Prostate gland (tissue), 2 donors: ENCODE measurements at regions not wholly inside any gene's neighbourhood (a gene's known extent, or its start where the extent isn't known, plus 50 kb on each side); places are given as distances from the start of the nearest gene placed in this dataset.

ENCODE experiments used
- POLR2A ChIP-seq: fragments of 450-650 bp; IDR thresholded peaks from one replicate; pipeline ENCODE4 v1.6.1; 2016; ENCODE audit warnings: antibody characterized with exemption, mild to moderate bottlenecking
- POLR2AphosphoS5 ChIP-seq: sonication (generic); formaldehyde crosslinking; IDR thresholded peaks from one replicate; pipeline ENCODE4 v1.6.1; 2017; ENCODE audit warnings: antibody characterized with exemption
- TF ChIP-seq, protein P1 (sequence below), 4 experiments: fragments of 200-600 bp in 2 of 4; fragments of 450-650 bp in 2 of 4; sonication (generic) in 2 of 4; IDR thresholded peaks; 1 replicate in 3 of 4; 2 replicates in 1 of 4; pipeline ENCODE4 v1.5.1; 2016 to 2019; ENCODE audit warnings: antibody characterized with exemption in 4 of 4, mild to moderate bottlenecking in 2 of 4, moderate library complexity in 2 of 4

DNA sequence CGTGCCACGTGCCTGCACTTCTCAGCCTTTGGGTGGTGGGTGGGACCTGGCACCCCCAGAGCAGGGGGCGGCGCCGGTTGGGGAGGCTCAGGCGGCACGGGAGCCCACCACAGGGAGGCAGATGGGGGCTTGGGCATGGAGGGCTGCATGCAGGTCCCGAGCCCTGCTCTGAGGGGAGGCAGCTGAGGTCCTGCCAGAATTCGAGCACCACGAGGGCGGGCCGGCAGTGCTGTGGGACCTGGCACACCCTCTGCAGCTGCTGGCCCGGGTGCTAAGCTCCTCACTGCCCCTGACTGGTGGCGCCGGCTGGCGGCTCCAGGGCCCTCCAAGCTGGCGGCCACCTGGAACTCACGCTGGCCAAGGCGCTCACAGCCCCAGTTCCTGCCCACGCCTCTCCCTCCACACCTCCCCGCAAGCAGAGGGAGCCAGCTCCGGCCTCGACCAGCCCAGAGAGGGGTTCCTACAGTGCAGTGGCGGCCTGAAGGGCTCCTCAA, 1176.8 kb upstream of the GYPC start:
- TF ChIP-seq, protein P1, sequence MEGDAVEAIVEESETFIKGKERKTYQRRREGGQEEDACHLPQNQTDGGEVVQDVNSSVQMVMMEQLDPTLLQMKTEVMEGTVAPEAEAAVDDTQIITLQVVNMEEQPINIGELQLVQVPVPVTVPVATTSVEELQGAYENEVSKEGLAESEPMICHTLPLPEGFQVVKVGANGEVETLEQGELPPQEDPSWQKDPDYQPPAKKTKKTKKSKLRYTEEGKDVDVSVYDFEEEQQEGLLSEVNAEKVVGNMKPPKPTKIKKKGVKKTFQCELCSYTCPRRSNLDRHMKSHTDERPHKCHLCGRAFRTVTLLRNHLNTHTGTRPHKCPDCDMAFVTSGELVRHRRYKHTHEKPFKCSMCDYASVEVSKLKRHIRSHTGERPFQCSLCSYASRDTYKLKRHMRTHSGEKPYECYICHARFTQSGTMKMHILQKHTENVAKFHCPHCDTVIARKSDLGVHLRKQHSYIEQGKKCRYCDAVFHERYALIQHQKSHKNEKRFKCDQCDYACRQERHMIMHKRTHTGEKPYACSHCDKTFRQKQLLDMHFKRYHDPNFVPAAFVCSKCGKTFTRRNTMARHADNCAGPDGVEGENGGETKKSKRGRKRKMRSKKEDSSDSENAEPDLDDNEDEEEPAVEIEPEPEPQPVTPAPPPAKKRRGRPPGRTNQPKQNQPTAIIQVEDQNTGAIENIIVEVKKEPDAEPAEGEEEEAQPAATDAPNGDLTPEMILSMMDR (IDR thresholded peaks at IDR 0.05): no peak
- TF ChIP-seq POLR2A: no peak
- no peak for TF ChIP-seq POLR2AphosphoS5
